ENCODE measurements at regions not wholly inside any gene's neighbourhood (a gene's known extent, or its start where the extent isn't known, plus 50 kb on each side); places are given as distances from the start of the nearest gene placed in this dataset.
"Not testable (repeated sequence)": the region's sequence is repeated elsewhere in the genome, so short reads cannot be mapped to it uniquely, and the experiment has no call there.

DNA sequence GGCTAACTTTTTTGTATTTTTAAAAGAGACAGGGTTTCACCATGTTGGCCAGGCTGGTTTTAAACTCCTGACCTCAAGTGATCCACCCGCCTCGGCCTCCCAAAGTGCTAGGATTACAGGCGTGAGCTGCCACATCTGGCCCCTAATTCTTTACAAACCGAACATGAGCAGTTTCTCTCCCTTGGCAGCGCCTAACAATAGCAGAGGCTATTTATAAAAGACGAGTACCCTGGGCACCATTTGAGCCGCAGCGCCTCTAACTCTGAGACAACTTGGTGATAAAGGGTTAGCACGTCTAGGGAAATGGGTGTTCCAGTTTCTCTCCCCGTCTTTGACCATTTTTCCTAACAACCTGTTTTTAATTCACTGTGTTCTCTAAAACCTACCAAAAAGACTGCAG lies 168.2 kb upstream of the KL start:
- CTCF ChIA-PET; H3K4me3 Mint-ChIP-seq; POLR2A ChIA-PET; H3K27ac Mint-ChIP-seq; H3K36me3 Mint-ChIP-seq (ENCODE audit: low read depth); ATAC-seq; DNase-seq; H3K4me1 Mint-ChIP-seq (ENCODE audit: low read depth); H3K9me3 Mint-ChIP-seq (ENCODE audit: insufficient read depth); H3K27me3 Mint-ChIP-seq (ENCODE audit: low read depth): not testable (repeated sequence)

DNA sequence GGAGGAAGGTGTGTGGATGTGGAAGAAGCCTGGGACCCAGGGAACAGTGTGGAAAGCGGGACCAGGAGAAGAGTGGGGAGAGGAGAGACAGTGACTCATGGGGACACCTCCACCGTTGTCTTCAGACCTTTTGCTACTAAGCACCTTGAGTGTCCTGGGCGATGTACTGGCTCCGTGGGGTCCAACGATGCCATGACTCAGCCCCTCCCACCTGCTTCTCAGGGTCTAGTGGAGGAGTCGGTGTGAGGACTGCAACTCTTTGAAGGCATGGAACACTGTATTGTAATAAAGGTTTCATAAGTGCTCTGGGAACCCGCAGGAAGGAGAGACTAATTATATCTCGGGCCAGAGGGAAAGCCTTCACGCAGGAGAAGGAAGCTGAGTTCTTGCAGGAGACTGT lies 166.9 kb upstream of the KL start:
- Mint-ChIP-seq H3K4me3 (no peak overlapping the region), H3K27me3 (ENCODE audit: low read depth) (peaks cover 6% of the 10 kb centered on the region), H3K27ac (no peak overlapping the region), H3K4me1 (ENCODE audit: low read depth) (no peaks in the 10 kb centered on the region), H3K36me3 (ENCODE audit: low read depth) (no peaks in the 10 kb centered on the region), H3K9me3 (ENCODE audit: insufficient read depth) (no peaks in the 10 kb centered on the region)
- CTCF ChIA-PET: no interaction called here
- POLR2A ChIA-PET: no interaction called here
- DNase-seq (peak; percentile 18), ATAC-seq (no peak)

DNA sequence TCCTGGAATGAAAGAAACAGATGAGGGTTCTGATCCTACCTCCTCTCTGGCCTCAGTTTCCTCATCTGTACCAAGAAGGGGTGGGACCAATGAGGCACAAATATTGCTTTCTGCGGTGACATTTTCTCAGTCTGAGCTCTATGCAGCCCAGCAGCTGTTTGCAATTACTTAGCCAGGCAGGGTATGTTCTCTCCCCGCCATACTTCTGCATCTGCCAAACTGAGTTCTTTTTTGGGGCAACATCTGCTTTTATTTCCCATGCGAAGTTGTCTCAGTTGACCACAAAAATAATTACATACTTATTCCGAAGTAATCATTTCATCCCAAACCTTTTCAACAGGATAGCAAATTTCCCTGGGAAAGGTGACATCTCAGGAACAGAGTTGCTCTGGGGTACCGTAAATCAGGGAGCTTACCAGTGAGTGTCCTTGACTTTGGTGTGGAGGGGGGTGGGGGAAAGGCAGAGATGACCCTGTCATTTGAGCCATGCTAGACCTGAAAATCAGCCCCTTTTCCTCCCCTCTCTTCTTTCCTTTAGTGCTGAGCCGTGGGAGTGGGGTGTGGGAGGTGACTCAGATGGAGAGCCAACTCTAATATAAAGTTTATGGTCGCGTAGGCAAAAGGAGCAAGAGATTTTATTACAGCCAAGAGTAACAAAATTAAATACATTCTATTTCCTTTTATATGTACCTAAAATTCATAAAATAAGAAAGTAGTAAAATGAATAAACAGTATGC lies 165.7 kb upstream of the KL start:
- H3K36me3 Mint-ChIP-seq (ENCODE audit: low read depth): no peaks in the 10 kb centered on the region
- CTCF ChIA-PET: no interaction called here

GRCh38 chr13:32851083-32852069 lies 164.8 kb upstream of the KL start:
- Mint-ChIP-seq H3K27me3 (ENCODE audit: low read depth) (peaks cover 7% of the 10 kb centered on the region), H3K4me1 (ENCODE audit: low read depth) (no peaks in the 10 kb centered on the region), H3K36me3 (ENCODE audit: low read depth) (no peaks in the 10 kb centered on the region), H3K9me3 (ENCODE audit: insufficient read depth) (no peaks in the 10 kb centered on the region), H3K4me3 (no peak overlapping the region), H3K27ac (no peak overlapping the region)
- ATAC-seq: no peak
- DNase-seq: peak; percentile 5
- ChIA-PET POLR2A (interaction anchor here (0.7 to 1.1 kb wide), 2 partner anchors 10 to 77 kb away, joined by 3 read pairs; no protein-coding TSS in a partner anchor), CTCF (interaction anchor here (1.4 kb wide), 1 partner anchor 13 kb away, joined by 5 read pairs; no protein-coding TSS in a partner anchor)

More for the DNA sequence above, 165.7 kb upstream of the KL start:
- H3K4me1 Mint-ChIP-seq (ENCODE audit: low read depth): no peaks in the 10 kb centered on the region
- H3K27me3 Mint-ChIP-seq (ENCODE audit: low read depth): peaks cover 7% of the 10 kb centered on the region
- H3K9me3 Mint-ChIP-seq (ENCODE audit: insufficient read depth): no peaks in the 10 kb centered on the region
- ATAC-seq (no peak), DNase-seq (peak; percentile 9)
- POLR2A ChIA-PET: no interaction called here
- no peak overlapping the region for H3K27ac Mint-ChIP-seq
- H3K4me3 Mint-ChIP-seq: no peak overlapping the region

GRCh38 chr13:32852526-32852925 lies 163.7 kb upstream of the KL start:
- Mint-ChIP-seq H3K4me3 (no peak overlapping the region), H3K27me3 (ENCODE audit: low read depth) (peaks cover 7% of the 10 kb centered on the region), H3K27ac (no peak overlapping the region), H3K36me3 (ENCODE audit: low read depth) (no peaks in the 10 kb centered on the region), H3K9me3 (ENCODE audit: insufficient read depth) (no peaks in the 10 kb centered on the region), H3K4me1 (ENCODE audit: low read depth) (no peaks in the 10 kb centered on the region)
- CTCF ChIA-PET: interaction anchor here (1.4 kb wide), 1 partner anchor 14 kb away, joined by 5 read pairs; no protein-coding TSS in a partner anchor
- no peak for DNase-seq
- POLR2A ChIA-PET: interaction anchor here (0.7 kb wide), 1 partner anchor 78 kb away, joined by 3 read pairs; no protein-coding TSS in a partner anchor
- no peak for ATAC-seq

DNA sequence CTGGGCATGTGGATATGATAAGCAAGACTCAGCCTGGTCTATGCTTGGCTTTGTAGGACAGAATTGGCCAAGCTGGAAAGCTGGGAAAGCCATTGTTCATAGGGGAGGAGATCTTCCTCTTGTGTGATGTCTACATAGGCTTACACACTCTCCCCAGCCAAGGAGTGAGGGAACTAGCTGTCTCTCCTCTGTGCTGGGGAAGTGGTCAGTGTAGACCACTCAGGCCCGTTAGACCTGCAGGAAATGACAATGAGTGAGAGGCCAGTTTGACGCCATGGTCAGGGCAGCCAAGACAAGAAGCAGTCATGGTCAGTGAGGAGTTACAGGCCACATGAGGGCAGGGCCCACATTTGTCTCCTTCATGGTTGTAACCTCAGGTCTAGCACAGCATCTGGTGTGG lies 159.1 kb upstream of the KL start:
- POLR2A ChIA-PET: no interaction called here
- Mint-ChIP-seq H3K4me3 (no peak overlapping the region), H3K9me3 (ENCODE audit: insufficient read depth) (no peaks in the 10 kb centered on the region), H3K36me3 (ENCODE audit: low read depth) (no peaks in the 10 kb centered on the region), H3K4me1 (ENCODE audit: low read depth) (no peaks in the 10 kb centered on the region), H3K27me3 (ENCODE audit: low read depth) (peaks cover 3% of the 10 kb centered on the region), H3K27ac (no peak overlapping the region)
- DNase-seq: peak; percentile 10
- CTCF ChIA-PET: interaction anchor here (0.6 kb wide), 1 partner anchor 761 kb away, joined by 3 read pairs; no protein-coding TSS in a partner anchor
- no peak for ATAC-seq

DNA sequence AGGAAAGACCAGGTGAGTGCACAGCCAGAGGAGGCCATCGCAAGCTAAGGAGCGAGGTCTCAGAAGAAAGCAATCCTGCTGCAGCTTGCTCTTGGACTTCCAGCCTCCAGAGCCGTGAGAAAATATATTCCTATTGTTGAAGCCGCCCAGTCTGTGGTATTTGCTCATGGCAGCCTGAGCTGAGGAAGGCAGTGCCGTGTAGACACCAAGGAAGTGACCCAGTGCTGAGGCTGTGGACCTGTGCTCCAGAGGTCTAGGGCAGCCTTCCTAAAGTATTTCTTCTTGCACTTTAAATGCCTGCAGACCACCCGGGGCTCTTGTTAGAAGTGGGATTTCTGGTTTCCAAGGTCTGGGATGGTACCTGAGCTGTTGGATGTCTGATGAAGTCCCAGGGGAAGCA lies 158.5 kb upstream of the KL start:
- no peaks in the 10 kb centered on the region for H3K9me3 Mint-ChIP-seq (ENCODE audit: insufficient read depth)
- no peak overlapping the region for H3K4me3 Mint-ChIP-seq
- H3K4me1 Mint-ChIP-seq (ENCODE audit: low read depth): no peaks in the 10 kb centered on the region
- H3K36me3 Mint-ChIP-seq (ENCODE audit: low read depth): no peaks in the 10 kb centered on the region
- ATAC-seq: no peak
- DNase-seq: no peak
- CTCF ChIA-PET: no interaction called here
- H3K27ac Mint-ChIP-seq: no peak overlapping the region
- peaks cover 2% of the 10 kb centered on the region for H3K27me3 Mint-ChIP-seq (ENCODE audit: low read depth)
- POLR2A ChIA-PET: no interaction called here

DNA sequence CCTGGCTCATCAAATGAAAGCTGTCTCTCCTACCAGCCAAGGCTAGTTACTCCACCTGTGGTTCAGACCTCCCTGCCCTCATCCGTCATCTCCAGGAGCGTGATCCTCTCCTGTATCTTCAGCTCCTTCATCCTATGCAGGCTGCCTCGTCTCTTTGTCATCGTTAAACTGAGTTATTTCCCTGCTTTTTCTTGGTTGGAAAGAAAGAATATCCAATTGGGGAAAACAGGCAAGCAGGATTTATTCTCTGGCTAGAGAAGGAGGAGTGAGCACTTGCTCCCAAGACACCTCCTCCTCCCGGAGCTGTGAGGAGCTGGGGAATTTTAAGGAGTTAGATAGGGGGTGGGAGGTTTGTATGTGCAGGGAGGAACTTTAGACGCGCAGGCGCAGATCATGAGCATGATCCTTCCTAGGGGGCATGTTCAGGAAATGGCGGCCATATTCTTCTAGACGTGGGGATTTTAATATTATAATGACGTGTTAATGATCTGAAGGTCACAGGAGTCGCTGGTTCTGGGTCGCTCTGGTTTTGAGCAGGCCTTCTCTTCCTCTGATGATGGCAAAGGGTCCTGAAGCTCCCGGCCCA lies 156.4 kb upstream of the KL start:
- Mint-ChIP-seq H3K4me3 (no peak overlapping the region), H3K27me3 (ENCODE audit: low read depth) (peaks cover 2% of the 10 kb centered on the region), H3K9me3 (ENCODE audit: insufficient read depth) (no peaks in the 10 kb centered on the region), H3K36me3 (ENCODE audit: low read depth) (no peaks in the 10 kb centered on the region), H3K27ac (no peak overlapping the region), H3K4me1 (ENCODE audit: low read depth) (no peaks in the 10 kb centered on the region)
- DNase-seq (no peak), ATAC-seq (no peak)
- ChIA-PET POLR2A (no interaction called here), CTCF (no interaction called here)

DNA sequence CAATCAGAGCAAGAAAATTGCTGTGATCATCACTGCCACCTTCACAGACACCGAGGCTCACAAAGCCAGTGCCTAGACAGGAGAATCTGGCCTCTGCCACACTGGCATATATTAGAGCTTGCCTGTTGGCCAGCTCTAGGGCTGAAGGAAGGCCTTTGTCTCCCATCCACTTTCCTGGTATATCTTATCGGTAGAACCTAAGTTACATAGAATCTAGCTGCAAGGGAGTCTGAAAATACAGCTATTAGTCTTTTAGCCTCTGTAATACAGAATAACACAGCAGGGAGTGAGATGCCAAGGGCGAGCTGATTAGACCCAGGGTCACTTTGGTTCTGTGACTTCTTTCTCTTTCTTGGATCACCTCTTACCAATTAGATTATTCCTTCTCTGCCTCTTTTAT lies 154.9 kb upstream of the KL start:
- DNase-seq (no peak), ATAC-seq (no peak)
- Mint-ChIP-seq H3K9me3 (ENCODE audit: insufficient read depth) (peaks cover 4% of the 10 kb centered on the region), H3K27me3 (ENCODE audit: low read depth) (no peaks in the 10 kb centered on the region), H3K36me3 (ENCODE audit: low read depth) (no peaks in the 10 kb centered on the region), H3K4me3 (no peak overlapping the region), H3K4me1 (ENCODE audit: low read depth) (no peaks in the 10 kb centered on the region), H3K27ac (no peak overlapping the region)
- ChIA-PET POLR2A (interaction anchor here (0.7 kb wide), 1 partner anchor 10 kb away, joined by 3 read pairs; no protein-coding TSS in a partner anchor), CTCF (no interaction called here)

DNA sequence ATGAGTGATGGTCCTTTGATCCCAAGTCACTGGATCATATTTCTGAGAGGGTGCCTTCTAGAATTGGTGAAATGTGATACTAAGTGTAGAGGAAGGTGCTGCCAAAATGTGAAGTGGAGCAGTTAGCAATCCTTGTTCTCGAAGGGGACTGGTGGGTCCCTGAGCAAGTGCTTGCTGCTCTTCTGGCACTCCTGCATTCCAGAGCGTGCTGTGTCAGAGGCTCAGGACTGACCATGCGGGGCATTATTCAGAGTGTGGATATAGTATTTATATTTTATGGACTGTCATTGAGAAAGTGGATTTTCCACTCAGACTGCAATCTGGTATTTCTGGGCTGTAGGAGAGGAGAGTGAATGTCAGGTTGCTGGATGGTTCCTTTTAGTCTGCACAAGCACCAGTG lies 152.6 kb upstream of the KL start:
- POLR2A ChIA-PET: no interaction called here

GRCh38 chr13:32866921-32867320 lies 149.3 kb upstream of the KL start:
- H3K27ac Mint-ChIP-seq: no peak overlapping the region
- H3K4me1 Mint-ChIP-seq (ENCODE audit: low read depth): no peaks in the 10 kb centered on the region
- no peak for DNase-seq
- peaks cover 4% of the 10 kb centered on the region for H3K36me3 Mint-ChIP-seq (ENCODE audit: low read depth)
- ATAC-seq: no peak
- H3K9me3 Mint-ChIP-seq (ENCODE audit: insufficient read depth): peaks cover 4% of the 10 kb centered on the region
- POLR2A ChIA-PET: no interaction called here
- no peak overlapping the region for H3K4me3 Mint-ChIP-seq
- CTCF ChIA-PET: no interaction called here
- no peaks in the 10 kb centered on the region for H3K27me3 Mint-ChIP-seq (ENCODE audit: low read depth)

More for the DNA sequence above, 152.6 kb upstream of the KL start:
- Mint-ChIP-seq H3K9me3 (ENCODE audit: insufficient read depth) (peaks cover 4% of the 10 kb centered on the region), H3K4me1 (ENCODE audit: low read depth) (no peaks in the 10 kb centered on the region), H3K4me3 (no peak overlapping the region), H3K27me3 (ENCODE audit: low read depth) (no peaks in the 10 kb centered on the region), H3K36me3 (ENCODE audit: low read depth) (no peaks in the 10 kb centered on the region), H3K27ac (no peak overlapping the region)
- no peak for ATAC-seq
- CTCF ChIA-PET: no interaction called here
- no peak for DNase-seq

DNA sequence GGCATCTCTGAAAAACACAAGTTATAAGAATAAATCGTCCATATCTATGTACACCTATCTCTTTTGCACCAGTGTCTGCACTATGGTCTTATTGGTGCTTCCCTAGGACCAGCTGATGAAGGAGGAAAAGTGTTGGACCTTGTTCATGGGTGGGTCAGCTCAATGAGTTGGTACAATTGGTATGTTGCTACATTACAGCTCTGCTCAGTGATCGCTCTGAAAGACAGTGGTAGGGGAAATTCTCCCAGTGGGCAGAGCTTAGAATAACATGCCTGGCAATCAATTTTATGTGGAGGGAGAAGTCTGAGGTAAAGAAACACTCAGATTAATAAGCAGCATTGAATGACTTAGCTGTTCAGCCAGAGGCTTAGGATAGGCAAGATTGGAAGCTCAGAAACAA lies 138.7 kb upstream of the KL start:
- ATAC-seq: no peak
- H3K27me3 Mint-ChIP-seq (ENCODE audit: low read depth): no peaks in the 10 kb centered on the region
- ChIA-PET CTCF (interaction anchor here (0.9 kb wide), 1 partner anchor 45 kb away, joined by 3 read pairs; no protein-coding TSS in a partner anchor), POLR2A (no interaction called here)
- H3K4me3 Mint-ChIP-seq: no peak overlapping the region
- DNase-seq: no peak
- H3K27ac Mint-ChIP-seq: no peak overlapping the region
- H3K36me3 Mint-ChIP-seq (ENCODE audit: low read depth): no peaks in the 10 kb centered on the region
- no peaks in the 10 kb centered on the region for H3K9me3 Mint-ChIP-seq (ENCODE audit: insufficient read depth)
- H3K4me1 Mint-ChIP-seq (ENCODE audit: low read depth): peaks cover 8% of the 10 kb centered on the region
